Mucosa of descending colon (tissue), 3 donors: ENCODE measurements at regions not wholly inside any gene's neighbourhood (a gene's known extent, or its start where the extent isn't known, plus 50 kb on each side); places are given as distances from the start of the nearest gene placed in this dataset.

Experiments
- ATAC-seq: fragments of 200-7000 bp; cut with Tn5 transposase; one replicate; pipeline ENCODE4 v1.9.1; 2020; ENCODE audit warnings: mild to moderate bottlenecking, moderate library complexity
- DNase-seq, 3 donors: peaks; one replicate each; pipeline ENCODE4 v3.0.0-alpha.2; 2020
- H3K36me3 ChIP-seq: fragments of 200-600 bp; one replicate; pipeline ENCODE4 v1.8.0; 2021; ENCODE audit warnings: low read depth, mild to moderate bottlenecking
- H3K4me1 ChIP-seq: fragments of 200-600 bp; one replicate; pipeline ENCODE4 v1.8.0; 2021; ENCODE audit warnings: low read depth, mild to moderate bottlenecking
- H3K4me3 ChIP-seq: fragments of 200-600 bp; one replicate; pipeline ENCODE4 v1.8.0; 2021; ENCODE audit warnings: mild to moderate bottlenecking
- H3K9me3 ChIP-seq: fragments of 200-600 bp; one replicate; pipeline ENCODE4 v1.8.0; 2021; ENCODE audit warnings: mild to moderate bottlenecking
- CTCF ChIP-seq: fragments of 200-600 bp; IDR thresholded peaks from one replicate; pipeline ENCODE4 v1.8.0; 2022; ENCODE audit warnings: antibody characterized with exemption, mild to moderate bottlenecking
- intact Hi-C, 2 donors: fragments of 100-400 bp; cut with DNase I in 1 of 2; cut with micrococcal nuclease in 1 of 2; formaldehyde crosslinking; loops; one replicate each; pipeline versions ENCODE4 v1.11.0 to v1.11.1; 2022; cut with DNase I, micrococcal nuclease
- donor health status: DM: no; HTN: no; CAD: no; lungs with moderate emphysema.
- donor health status: DM: no; HTN: no; CAD: no.
- donor health status: DM: no; HTN: yes; CAD: no.

- DNase-seq, result no peak
- ATAC-seq, result no peak
- TF ChIP-seq CTCF, result no peak
- H3K4me3 ChIP-seq, result no peak overlapping the region
- intact Hi-C loops, result no loop called here
- no peaks in the 10 kb centered on the region for H3K36me3 ChIP-seq
- H3K9me3 ChIP-seq, result no peaks in the 10 kb centered on the region
- H3K4me1 ChIP-seq, result no peaks in the 10 kb centered on the region
Measured at GRCh38 chr1:218775501-218776021, 398.1 kb upstream of the LYPLAL1 start.

- TF ChIP-seq CTCF, result no peak
- H3K4me3 ChIP-seq, result no peak overlapping the region
- no peaks in the 10 kb centered on the region for H3K9me3 ChIP-seq
- DNase-seq (no peak), ATAC-seq (no peak)
- H3K4me1 ChIP-seq, result no peaks in the 10 kb centered on the region
- intact Hi-C loops, result no loop called here
- no peaks in the 10 kb centered on the region for H3K36me3 ChIP-seq
Measured at GRCh38 chr1:218778257-218779126, 395.2 kb upstream of the LYPLAL1 start.

GRCh38 chr1:218779341-218780100 is 394.2 kb upstream of the LYPLAL1 start:
- Histone ChIP-seq H3K4me1 (no peaks in the 10 kb centered on the region), H3K9me3 (no peaks in the 10 kb centered on the region), H3K36me3 (no peaks in the 10 kb centered on the region), H3K4me3 (no peak overlapping the region)
- intact Hi-C loops, result no loop called here
- no peak for ATAC-seq
- DNase-seq, result no peak
- TF ChIP-seq CTCF, result no peak

- Histone ChIP-seq H3K9me3 (no peaks in the 10 kb centered on the region), H3K36me3 (no peaks in the 10 kb centered on the region), H3K4me3 (no peak overlapping the region), H3K4me1 (no peaks in the 10 kb centered on the region)
- DNase-seq, result no peak
- intact Hi-C loops, result no loop called here
- TF ChIP-seq CTCF, result no peak
- ATAC-seq, result no peak
Measured at GRCh38 chr1:218783131-218783530, 390.5 kb upstream of the LYPLAL1 start.

GRCh38 chr1:218783916-218784315 is 389.8 kb upstream of the LYPLAL1 start:
- DNase-seq (no peak), ATAC-seq (no peak)
- TF ChIP-seq CTCF, result no peak
- intact Hi-C loops, result no loop called here
- H3K4me3 ChIP-seq, result no peak overlapping the region
- no peaks in the 10 kb centered on the region for H3K4me1 ChIP-seq
- H3K9me3 ChIP-seq, result no peaks in the 10 kb centered on the region
- no peaks in the 10 kb centered on the region for H3K36me3 ChIP-seq
